SK-N-SH treated with all-trans-retinoic acid at 6 μM for 48 hours (cell line): ENCODE measurements at regions not wholly inside any gene's neighbourhood (a gene's known extent, or its start where the extent isn't known, plus 50 kb on each side); places are given as distances from the start of the nearest gene placed in this dataset.

Experiments
- ESRRG ChIP-seq: fragments of 250-450 bp; sonication (Bioruptor Pico); IDR thresholded peaks from 2 replicates; pipeline ENCODE4 v1.6.1; 2021; ENCODE audit warnings: mild to moderate bottlenecking
- PPARA ChIP-seq: fragments of 250-450 bp; sonication (Bioruptor Pico); IDR thresholded peaks from 2 replicates; pipeline ENCODE4 v1.5.0; 2020; ENCODE audit warnings: mild to moderate bottlenecking, borderline replicate concordance
- TOX ChIP-seq: fragments of 250-450 bp; sonication (Bioruptor Pico); IDR thresholded peaks from 2 replicates; pipeline ENCODE4 v1.8.0; 2021; ENCODE audit warnings: mild to moderate bottlenecking, moderate library complexity, borderline replicate concordance
- ZFP3 ChIP-seq: fragments of 250-450 bp; sonication (Bioruptor Pico); IDR thresholded peaks from 2 replicates; pipeline ENCODE4 v1.5.0; 2020; ENCODE audit warnings: mild to moderate bottlenecking, moderate library complexity
- ZNF565 ChIP-seq: fragments of 450-650 bp; formaldehyde crosslinking; conservative IDR thresholded peaks from 2 replicates; pipeline ENCODE4 v1.5.0; 2020; ENCODE audit warnings: low read depth, mild to moderate bottlenecking, moderate library complexity
- TF ChIP-seq, protein P1 (sequence below): fragments of 250-450 bp; sonication (Bioruptor Pico); IDR thresholded peaks from 2 replicates; pipeline ENCODE4 v1.8.0; 2020; ENCODE audit warnings: mild to moderate bottlenecking, moderate library complexity, borderline replicate concordance
- TF ChIP-seq, protein P2 (sequence below): fragments of 250-450 bp; sonication (Bioruptor Pico); IDR thresholded peaks from 2 replicates; pipeline ENCODE4 v1.5.1; 2020; ENCODE audit warnings: low read depth, mild to moderate bottlenecking, moderate library complexity

DNA sequence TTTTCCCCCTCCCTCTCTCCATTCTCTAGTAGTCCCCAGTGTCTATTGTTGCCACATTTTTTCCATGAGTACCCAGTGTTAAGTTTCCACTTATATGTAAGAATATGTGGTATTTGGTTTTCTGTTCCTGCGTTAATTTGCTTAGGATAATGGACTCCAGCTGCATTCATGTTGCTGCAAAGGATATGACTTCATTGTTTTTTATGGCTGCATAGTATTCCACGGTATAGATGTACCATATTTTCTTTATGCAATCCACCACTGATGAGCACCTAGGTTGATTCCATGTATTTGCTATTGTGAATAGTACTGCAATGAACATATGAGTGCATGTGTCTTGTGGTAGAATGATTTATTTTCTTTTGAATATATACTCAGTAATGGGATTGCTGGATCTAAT is 77.4 kb upstream of the MEGF10 start:
- no peak for TF ChIP-seq PPARA (CRISPR knock-in tag)
- TF ChIP-seq ZNF565 (CRISPR knock-in tag): no peak
- TF ChIP-seq ZFP3 (CRISPR knock-in tag): no peak
- TF ChIP-seq, protein P1, sequence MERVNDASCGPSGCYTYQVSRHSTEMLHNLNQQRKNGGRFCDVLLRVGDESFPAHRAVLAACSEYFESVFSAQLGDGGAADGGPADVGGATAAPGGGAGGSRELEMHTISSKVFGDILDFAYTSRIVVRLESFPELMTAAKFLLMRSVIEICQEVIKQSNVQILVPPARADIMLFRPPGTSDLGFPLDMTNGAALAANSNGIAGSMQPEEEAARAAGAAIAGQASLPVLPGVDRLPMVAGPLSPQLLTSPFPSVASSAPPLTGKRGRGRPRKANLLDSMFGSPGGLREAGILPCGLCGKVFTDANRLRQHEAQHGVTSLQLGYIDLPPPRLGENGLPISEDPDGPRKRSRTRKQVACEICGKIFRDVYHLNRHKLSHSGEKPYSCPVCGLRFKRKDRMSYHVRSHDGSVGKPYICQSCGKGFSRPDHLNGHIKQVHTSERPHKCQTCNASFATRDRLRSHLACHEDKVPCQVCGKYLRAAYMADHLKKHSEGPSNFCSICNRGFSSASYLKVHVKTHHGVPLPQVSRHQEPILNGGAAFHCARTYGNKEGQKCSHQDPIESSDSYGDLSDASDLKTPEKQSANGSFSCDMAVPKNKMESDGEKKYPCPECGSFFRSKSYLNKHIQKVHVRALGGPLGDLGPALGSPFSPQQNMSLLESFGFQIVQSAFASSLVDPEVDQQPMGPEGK (CRISPR knock-in tag): no peak
- no peak for TF ChIP-seq ESRRG (CRISPR knock-in tag)
- TF ChIP-seq, protein P2, sequence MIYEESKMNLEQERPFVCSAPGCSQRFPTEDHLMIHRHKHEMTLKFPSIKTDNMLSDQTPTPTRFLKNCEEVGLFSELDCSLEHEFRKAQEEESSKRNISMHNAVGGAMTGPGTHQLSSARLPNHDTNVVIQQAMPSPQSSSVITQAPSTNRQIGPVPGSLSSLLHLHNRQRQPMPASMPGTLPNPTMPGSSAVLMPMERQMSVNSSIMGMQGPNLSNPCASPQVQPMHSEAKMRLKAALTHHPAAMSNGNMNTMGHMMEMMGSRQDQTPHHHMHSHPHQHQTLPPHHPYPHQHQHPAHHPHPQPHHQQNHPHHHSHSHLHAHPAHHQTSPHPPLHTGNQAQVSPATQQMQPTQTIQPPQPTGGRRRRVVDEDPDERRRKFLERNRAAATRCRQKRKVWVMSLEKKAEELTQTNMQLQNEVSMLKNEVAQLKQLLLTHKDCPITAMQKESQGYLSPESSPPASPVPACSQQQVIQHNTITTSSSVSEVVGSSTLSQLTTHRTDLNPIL: no peak
- no peak for TF ChIP-seq TOX
